ENCODE measurements at regions not wholly inside any gene's neighbourhood (a gene's known extent, or its start where the extent isn't known, plus 50 kb on each side); places are given as distances from the start of the nearest gene placed in this dataset.

- Mint-ChIP-seq H3K4me1 (no peaks in the 10 kb centered on the region), H3K9me3 (no peaks in the 10 kb centered on the region), H3K27ac (no peak overlapping the region), H3K36me3 (ENCODE audit: low read depth) (no peaks in the 10 kb centered on the region), H3K4me3 (no peak overlapping the region), H3K27me3 (ENCODE audit: insufficient read depth) (no peaks in the 10 kb centered on the region)
- no peaks in the 10 kb centered on the region for H3K27me3 ChIP-seq (ENCODE audit: control insufficient read depth, insufficient read depth, low read length, poor library complexity, severe bottlenecking)
- 95% methylated on average over 4 to 6 of the region's 6 CpGs for WGBS, 2 experiments (ENCODE audit: insufficient coverage in 1 of 2, insufficient read length in 1 of 2)
- H3K9me3 ChIP-seq (ENCODE audit: control insufficient read depth, low read length) = no peaks in the 10 kb centered on the region
- TF ChIP-seq CTCF (conservative IDR thresholded peaks at IDR 0.05) = no peak
- H3K36me3 ChIP-seq (ENCODE audit: control insufficient read depth, insufficient read depth, low read length) = no peaks in the 10 kb centered on the region
- no peak overlapping the region for H3K9ac ChIP-seq (ENCODE audit: extremely low read depth, low read length, poor library complexity, severe bottlenecking)
- H3K4me3 ChIP-seq (ENCODE audit: low read length) = no peak overlapping the region
- DNase-seq = no peak
- no peaks in the 10 kb centered on the region for H3K4me1 ChIP-seq (ENCODE audit: control insufficient read depth, insufficient read depth, low read length)
- no peak overlapping the region for H3K27ac ChIP-seq (ENCODE audit: low read depth, low read length)
These were observed 486.0 kb downstream of the RNF144A start for GRCh38 chr2:7403092-7403775.

- no peaks in the 10 kb centered on the region for H3K36me3 Mint-ChIP-seq (ENCODE audit: low read depth)
- no peak overlapping the region for H3K27ac Mint-ChIP-seq
- H3K4me3 Mint-ChIP-seq = no peak overlapping the region
- no peak for TF ChIP-seq CTCF (conservative IDR thresholded peaks at IDR 0.05)
- H3K4me1 Mint-ChIP-seq = no peaks in the 10 kb centered on the region
- Histone ChIP-seq H3K27me3 (ENCODE audit: control insufficient read depth, insufficient read depth, low read length, poor library complexity, severe bottlenecking) (no peaks in the 10 kb centered on the region), H3K9ac (ENCODE audit: extremely low read depth, low read length, poor library complexity, severe bottlenecking) (no peak overlapping the region), H3K27ac (ENCODE audit: low read depth, low read length) (no peak overlapping the region), H3K36me3 (ENCODE audit: control insufficient read depth, insufficient read depth, low read length) (no peaks in the 10 kb centered on the region), H3K4me1 (ENCODE audit: control insufficient read depth, insufficient read depth, low read length) (no peaks in the 10 kb centered on the region), H3K9me3 (ENCODE audit: control insufficient read depth, low read length) (no peaks in the 10 kb centered on the region), H3K4me3 (ENCODE audit: low read length) (no peak overlapping the region)
- H3K27me3 Mint-ChIP-seq (ENCODE audit: insufficient read depth) = no peaks in the 10 kb centered on the region
- H3K9me3 Mint-ChIP-seq = no peaks in the 10 kb centered on the region
- DNase-seq = no peak
- 92 to 95% methylated on average over 9 of the region's 9 CpGs for WGBS, 2 experiments (ENCODE audit: insufficient coverage in 1 of 2, insufficient read length in 1 of 2)
These were observed 488.9 kb downstream of the RNF144A start for GRCh38 chr2:7405861-7406715.

- Histone ChIP-seq H3K36me3 (ENCODE audit: control insufficient read depth, insufficient read depth, low read length) (no peaks in the 10 kb centered on the region), H3K4me1 (ENCODE audit: control insufficient read depth, insufficient read depth, low read length) (no peaks in the 10 kb centered on the region), H3K27ac (ENCODE audit: low read depth, low read length) (no peak overlapping the region), H3K9me3 (ENCODE audit: control insufficient read depth, low read length) (no peaks in the 10 kb centered on the region), H3K27me3 (ENCODE audit: control insufficient read depth, insufficient read depth, low read length, poor library complexity, severe bottlenecking) (no peaks in the 10 kb centered on the region), H3K4me3 (ENCODE audit: low read length) (no peak overlapping the region), H3K9ac (ENCODE audit: extremely low read depth, low read length, poor library complexity, severe bottlenecking) (no peak overlapping the region)
- no peak for TF ChIP-seq CTCF (conservative IDR thresholded peaks at IDR 0.05)
- Mint-ChIP-seq H3K4me3 (no peak overlapping the region), H3K9me3 (no peaks in the 10 kb centered on the region), H3K36me3 (ENCODE audit: low read depth) (no peaks in the 10 kb centered on the region), H3K27me3 (ENCODE audit: insufficient read depth) (no peaks in the 10 kb centered on the region), H3K27ac (no peak overlapping the region), H3K4me1 (no peaks in the 10 kb centered on the region)
- DNase-seq = no peak
- WGBS, 2 experiments (ENCODE audit: insufficient coverage in 1 of 2, insufficient read length in 1 of 2) = 95 to 97% methylated on average over 6 to 7 of the region's 7 CpGs
These were observed 489.8 kb downstream of the RNF144A start for GRCh38 chr2:7407001-7407400.

All from endodermal cell (in vitro differentiated cells).